Coronary artery (tissue), 2 donors: ENCODE measurements at regions not wholly inside any gene's neighbourhood (a gene's known extent, or its start where the extent isn't known, plus 50 kb on each side); places are given as distances from the start of the nearest gene placed in this dataset.

ENCODE experiments used
- DNase-seq: peaks from one replicate; pipeline ENCODE4 v3.0.0-alpha.2; 2017; ENCODE audit warnings: low spot score
- H3K27ac ChIP-seq, 2 donors: fragments of 200-600 bp; sonication (generic); one replicate each; pipeline ENCODE4 v1.5.1; 2016 to 2019
- H3K4me3 ChIP-seq: fragments of 200-600 bp; sonication (generic); 2 replicates; pipeline ENCODE4 v1.5.1; 2016; ENCODE audit warnings: mild to moderate bottlenecking, moderate library complexity
- CTCF ChIP-seq: fragments of 200-600 bp; sonication (generic); IDR thresholded peaks from one replicate; pipeline ENCODE4 v1.5.1; 2019; ENCODE audit warnings: antibody characterized with exemption

- Histone ChIP-seq H3K27ac (no peak overlapping the region), H3K4me3 (no peak overlapping the region)
- no peak for DNase-seq
- no peak for TF ChIP-seq CTCF
Observed at GRCh38 chr6:159490298-159490937, 202.6 kb downstream of the SOD2 start.

DNA sequence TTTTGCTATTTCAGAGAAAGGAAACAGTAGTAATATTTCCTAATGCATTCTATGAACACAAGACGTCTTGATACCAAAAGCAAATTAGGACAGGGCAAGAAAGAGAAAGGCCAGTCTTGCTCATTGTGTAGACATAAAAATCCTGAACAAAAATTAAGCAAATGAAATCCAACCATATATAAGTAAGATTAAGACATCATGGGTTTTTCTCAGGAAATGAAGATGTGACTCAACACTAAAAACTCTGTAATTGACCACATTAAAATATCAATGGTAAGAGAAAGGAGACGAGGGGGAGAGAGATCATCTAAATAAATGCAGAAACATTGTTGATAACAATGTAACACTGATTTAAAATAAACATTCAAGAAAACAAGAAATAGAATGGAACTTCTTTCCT lies 205.4 kb downstream of the SOD2 start:
- no peak for TF ChIP-seq CTCF
- H3K4me3 ChIP-seq, result no peak overlapping the region
- H3K27ac ChIP-seq, result no peak overlapping the region
- DNase-seq, result no peak

GRCh38 chr6:159483259-159483658 lies 209.8 kb downstream of the SOD2 start:
- Histone ChIP-seq H3K4me3 (no peak overlapping the region), H3K27ac (no peak overlapping the region)
- no peak for DNase-seq
- TF ChIP-seq CTCF, result no peak

DNA sequence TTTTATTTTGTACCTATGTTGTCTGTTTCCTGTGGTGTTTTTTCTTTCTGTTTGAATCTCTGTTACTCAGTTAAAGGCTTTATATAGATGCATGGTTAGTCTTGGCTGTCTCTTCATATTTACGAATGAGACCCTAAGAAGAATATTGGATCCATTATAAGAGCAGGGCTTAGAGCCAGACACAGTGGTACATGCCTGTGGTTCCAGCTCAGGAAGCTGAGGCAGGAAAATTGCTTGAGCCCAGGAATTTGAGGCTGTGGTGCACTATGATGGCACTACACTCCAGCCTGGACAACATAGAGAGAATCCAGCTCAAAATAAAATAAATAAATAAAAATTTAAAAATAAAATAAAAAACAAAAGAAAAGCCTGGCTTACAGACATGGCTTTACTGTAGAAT lies 211.1 kb downstream of the SOD2 start:
- DNase-seq, result no peak
- no peak for TF ChIP-seq CTCF
- Histone ChIP-seq H3K27ac (no peak overlapping the region), H3K4me3 (no peak overlapping the region)

DNA sequence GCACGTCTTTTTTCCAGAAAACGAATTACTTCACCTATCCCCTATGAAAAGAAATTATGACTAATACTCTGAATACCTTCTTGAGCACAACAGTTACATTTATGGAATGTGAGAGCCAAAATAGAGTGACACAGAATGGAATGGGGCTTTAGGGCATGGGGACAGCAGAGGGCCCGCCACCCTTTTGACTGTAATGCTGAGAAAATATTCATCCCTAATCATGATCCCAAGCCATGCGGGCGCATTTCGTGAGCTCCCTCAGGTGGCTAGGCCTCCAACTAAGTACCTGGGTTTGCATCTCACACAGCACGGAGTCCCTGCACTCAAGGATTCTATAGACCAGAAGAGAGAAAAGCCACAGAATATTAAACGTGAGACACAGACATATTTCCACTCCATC lies 212.6 kb downstream of the SOD2 start:
- DNase-seq, result no peak
- TF ChIP-seq CTCF, result no peak
- Histone ChIP-seq H3K27ac (no peak overlapping the region), H3K4me3 (no peak overlapping the region)

DNA sequence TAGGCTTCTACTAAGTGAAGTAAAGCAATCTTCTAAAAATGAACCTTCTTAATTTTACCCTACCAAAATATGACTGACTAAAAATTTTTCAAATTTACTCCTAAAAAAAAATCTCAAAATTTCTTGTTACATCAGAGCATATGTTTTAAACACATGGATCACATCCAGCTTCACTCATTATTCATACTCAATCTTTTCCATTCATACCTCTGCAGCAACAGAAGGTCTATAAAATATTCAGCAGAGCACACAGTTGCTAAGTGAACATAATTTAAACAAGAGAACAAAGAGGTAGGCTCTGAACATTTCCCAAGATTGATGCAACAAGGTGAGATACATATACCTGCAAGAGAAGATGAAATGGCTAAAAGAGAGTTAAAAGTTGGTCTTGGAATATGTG lies 213.9 kb downstream of the SOD2 start:
- DNase-seq, result no peak
- Histone ChIP-seq H3K4me3 (no peak overlapping the region), H3K27ac (no peak overlapping the region)
- TF ChIP-seq CTCF, result no peak

GRCh38 chr6:159473475-159474263 lies 219.4 kb downstream of the SOD2 start:
- no peak overlapping the region for H3K4me3 ChIP-seq
- H3K27ac ChIP-seq, result no peak overlapping the region
- no peak for DNase-seq
- TF ChIP-seq CTCF, result no peak
